ENCODE measurements at regions not wholly inside any gene's neighbourhood (a gene's known extent, or its start where the extent isn't known, plus 50 kb on each side); places are given as distances from the start of the nearest gene placed in this dataset.

- TF ChIP-seq CTCF (conservative IDR thresholded peaks at IDR 0.05; ENCODE audit: low read length) (no peak), EZH2phosphoT487 (IDR thresholded peaks at IDR 0.05; ENCODE audit: borderline replicate concordance, low read depth, low read length) (no peak)
These were observed 356.4 kb upstream of the CCNH start for GRCh38 chr5:87769157-87769556.

Measured in OCI-LY7 (cell line).